Cerebellar cortex (tissue), 1 donor: ENCODE measurements at regions not wholly inside any gene's neighbourhood (a gene's known extent, or its start where the extent isn't known, plus 50 kb on each side); places are given as distances from the start of the nearest gene placed in this dataset.

ENCODE experiments used
- DNase-seq: peaks from one replicate; pipeline ENCODE4 v3.0.0-alpha.2; 2015; ENCODE audit warnings: low spot score

DNA sequence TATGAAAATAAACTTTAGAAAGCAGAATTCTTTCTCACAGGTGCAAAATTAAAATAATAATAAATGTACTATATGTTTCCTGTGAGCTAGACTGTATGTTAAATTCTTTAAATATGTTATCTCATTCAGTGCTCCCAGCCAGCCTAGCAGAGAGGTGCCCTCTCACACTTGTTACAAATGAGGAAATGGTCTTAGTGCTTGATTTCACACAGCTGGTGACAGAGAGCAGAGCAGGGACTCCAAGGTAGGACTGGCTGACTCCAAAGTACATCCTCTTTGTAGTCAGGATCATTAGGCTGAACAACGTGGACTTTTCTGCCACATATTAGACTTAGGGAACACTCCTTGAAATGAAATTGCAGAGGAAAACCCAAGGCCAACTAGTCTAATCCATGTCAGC, 72.0 kb upstream of the HHIP start:
- no peak for DNase-seq

DNA sequence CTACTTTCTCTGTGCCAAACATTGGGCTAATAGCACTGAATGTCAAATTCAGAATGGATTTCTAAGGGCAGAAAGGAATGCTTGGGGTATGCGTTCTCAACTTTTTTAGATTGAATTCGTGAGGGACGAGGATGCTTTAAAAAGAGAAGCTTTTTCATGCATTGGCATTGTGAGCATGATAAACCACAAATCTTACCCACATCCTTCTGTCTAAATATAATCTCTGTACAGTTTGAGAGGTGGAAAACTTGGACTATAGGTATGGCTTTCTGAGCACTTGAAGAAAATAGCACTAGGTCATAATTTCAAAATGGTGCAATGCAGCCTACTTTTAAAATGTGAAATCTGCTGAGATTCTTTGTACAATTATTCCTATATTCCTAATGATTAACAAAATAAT, 71.4 kb upstream of the HHIP start:
- DNase-seq, result no peak

- peak; percentile 6 for DNase-seq
Observed at GRCh38 chr4:144575181-144575580, 70.8 kb upstream of the HHIP start.

GRCh38 chr4:144578681-144579080, 67.3 kb upstream of the HHIP start:
- no peak for DNase-seq

- DNase-seq, result no peak
Observed at GRCh38 chr4:144579411-144580030, 66.4 kb upstream of the HHIP start.

GRCh38 chr4:144580430-144580829, 65.5 kb upstream of the HHIP start:
- DNase-seq, result no peak

DNA sequence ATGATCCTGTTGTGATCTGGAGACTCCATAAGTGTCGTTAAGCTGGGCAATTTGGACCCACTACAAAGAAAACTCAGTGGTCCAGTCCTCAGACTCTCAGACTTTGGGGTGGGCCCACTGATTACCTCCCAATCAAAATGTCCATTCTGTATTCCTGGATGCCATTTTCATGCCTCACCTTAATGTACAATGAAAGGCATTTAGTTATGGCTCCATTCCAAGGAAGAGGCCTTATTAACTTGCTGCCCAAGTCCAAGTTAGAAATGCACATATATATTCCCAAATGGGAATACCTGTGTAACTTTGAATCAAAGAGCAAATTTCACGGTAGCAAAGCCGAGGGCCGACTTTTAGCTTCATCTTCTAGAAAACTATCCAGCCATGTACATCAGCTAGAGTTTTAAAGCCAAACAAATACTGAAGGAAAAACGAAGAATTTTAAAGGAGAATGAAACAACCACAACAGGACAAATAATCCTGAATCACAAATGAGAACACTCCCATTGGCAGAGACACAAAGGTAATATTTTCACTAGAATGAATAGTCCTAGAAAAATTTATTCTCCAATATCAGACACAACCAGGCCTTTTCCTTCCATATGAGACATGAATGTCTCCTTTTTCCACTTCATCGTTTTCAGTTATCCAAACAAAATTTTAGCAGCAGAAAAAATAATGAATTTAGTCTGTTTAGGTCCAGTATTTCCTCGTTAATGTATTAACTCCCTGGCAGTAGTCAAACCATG, 63.7 kb upstream of the HHIP start:
- no peak for DNase-seq

DNA sequence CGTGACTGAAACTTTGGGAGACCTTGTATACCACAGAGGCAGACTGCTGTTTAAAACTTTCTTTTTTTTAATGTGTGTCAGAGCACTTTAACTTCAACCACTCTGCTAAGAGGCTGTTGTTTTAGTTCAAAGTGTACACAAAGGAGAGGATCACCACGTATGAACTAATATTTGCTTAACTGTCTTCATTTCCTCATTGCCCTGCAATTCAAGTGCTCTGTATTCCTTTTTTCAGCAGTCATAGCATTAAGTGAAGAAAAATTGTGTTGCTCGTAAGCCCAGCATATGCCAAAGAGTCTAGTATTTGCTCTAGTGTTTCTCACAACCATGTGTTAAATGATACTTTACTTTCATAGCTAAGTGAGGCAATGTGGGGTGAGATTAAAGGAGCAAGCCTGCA, 63.0 kb upstream of the HHIP start:
- DNase-seq, result no peak

DNA sequence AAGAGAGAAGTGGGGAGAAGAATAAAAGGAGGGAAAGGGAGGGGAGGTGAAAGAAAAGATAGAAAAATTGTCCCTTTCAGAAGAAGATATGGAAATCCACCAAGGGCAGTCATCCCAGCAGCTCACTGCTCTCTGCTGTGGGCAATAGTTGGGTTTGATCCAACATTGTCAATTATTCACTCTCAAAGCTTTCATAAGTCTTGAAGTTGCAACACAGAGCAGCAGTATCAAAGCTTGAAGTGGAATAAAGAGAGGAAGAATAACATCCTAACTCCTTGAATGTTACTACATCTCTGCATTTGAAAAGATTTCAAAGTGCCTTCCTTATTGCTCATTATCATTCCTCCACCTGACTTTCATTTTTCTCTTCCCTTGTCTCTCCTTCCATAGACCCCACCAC, 62.3 kb upstream of the HHIP start:
- DNase-seq, result no peak

DNA sequence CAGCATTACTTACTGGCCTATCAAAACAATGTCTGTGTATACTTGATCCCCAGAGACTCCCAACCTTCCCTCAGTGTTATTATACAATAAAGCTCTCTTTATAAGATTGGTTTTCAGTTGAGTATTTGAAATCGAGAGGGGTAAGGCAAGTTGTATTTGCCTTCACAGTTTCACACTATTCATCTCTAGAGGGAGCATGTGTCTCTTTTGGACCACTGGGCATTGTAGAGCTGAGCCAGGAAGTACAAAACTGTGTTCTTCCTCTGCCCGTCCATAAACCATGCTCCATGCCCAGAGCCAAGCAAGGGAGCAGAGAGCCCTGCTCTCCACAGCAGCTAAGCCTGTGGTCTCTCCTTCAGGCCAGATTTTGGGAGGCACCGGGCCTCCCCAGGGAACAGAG, 61.5 kb upstream of the HHIP start:
- DNase-seq, result no peak

DNA sequence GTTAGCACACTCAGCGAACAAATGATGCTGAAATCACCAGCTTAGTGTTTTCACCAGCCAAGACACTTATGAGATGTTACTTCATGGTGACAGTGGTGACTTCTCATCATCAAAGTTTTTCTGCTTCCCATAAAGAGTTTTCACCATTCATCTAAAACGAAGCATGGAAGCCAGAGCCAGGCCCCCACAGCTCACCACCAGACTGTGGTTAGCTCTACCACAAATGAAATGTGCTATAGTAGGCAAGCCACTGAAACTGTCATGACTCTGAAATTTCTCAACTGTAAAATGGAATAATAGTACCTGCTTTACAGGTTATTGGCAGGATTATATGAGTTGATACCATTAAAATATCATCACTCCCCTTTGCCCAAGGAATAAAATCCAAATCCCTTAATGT, 56.4 kb upstream of the HHIP start:
- no peak for DNase-seq

DNA sequence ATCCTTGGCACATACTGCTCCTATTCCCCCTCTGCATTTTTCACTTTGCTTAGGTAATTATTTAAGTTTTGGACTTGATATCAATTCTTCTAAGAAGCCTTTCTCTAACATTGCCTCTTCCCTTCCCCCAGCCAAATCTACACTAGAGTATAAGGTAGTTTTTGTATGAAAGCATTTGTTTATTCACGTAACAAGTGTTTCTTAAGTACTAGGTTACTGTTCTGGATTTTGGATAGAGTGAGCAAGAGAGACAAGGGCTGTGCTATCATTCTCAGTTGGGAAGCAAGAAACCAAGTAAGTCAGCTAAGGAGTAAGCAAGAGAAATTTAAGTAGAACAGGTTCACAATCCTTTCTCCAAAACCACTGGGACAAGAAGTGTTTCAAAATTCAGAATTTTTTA, 55.9 kb upstream of the HHIP start:
- no peak for DNase-seq

DNA sequence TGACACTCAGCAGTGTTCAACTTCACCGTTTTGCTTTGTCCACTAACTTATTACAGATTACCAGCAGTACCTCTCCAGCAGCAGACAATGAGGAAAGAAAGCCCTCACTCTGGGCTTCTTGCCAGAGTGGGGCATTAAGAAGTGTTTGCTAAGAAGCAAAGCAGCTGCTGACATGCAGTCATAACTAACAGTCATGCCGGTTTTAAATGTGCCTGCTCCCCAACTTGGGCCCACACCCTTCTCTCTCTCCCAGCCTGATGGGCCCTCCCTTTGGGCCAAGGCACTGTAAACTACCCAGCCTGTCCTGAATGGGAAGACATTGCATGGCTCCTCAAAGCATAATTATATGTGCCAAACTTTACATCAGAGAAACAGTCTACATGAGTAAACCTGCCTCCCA, 54.6 kb upstream of the HHIP start:
- DNase-seq, result no peak

DNA sequence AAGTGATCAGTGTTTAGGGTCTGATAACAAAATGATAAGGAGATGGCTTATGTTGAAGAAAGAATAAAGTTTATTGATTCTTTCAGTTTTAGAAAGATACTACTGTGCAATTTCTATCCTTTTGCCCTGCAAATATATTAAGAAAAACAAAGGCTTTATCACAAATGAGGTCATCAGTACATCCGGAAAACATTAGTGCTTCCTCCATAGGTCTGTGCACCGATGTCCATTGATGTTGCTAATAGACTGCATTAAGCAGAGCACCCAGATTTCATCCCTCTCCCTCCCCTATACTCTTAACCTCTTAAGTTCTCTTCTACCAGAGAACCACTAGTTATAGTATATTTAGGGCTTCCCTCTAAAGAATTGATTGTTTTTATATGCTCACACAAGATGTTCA, 53.7 kb upstream of the HHIP start:
- no peak for DNase-seq

GRCh38 chr4:144594471-144594986, 51.4 kb upstream of the HHIP start:
- DNase-seq, result no peak

GRCh38 chr4:144595681-144596080, 50.3 kb upstream of the HHIP start:
- DNase-seq, result no peak
